Globus pallidus (tissue), 1 donor: ENCODE measurements at regions not wholly inside any gene's neighbourhood (a gene's known extent, or its start where the extent isn't known, plus 50 kb on each side); places are given as distances from the start of the nearest gene placed in this dataset.

Source experiments
- DNase-seq: peaks from one replicate; pipeline ENCODE4 v3.0.0-alpha.2; 2015; ENCODE audit warnings: low spot score

- DNase-seq: no peak
Measured at GRCh38 chr1:191992118-191992517, 166.1 kb upstream of the RGS18 start.

- no peak for DNase-seq
Measured at GRCh38 chr1:191993549-191993948, 164.7 kb upstream of the RGS18 start.

- DNase-seq: no peak
Measured at GRCh38 chr1:192002063-192002462, 156.2 kb upstream of the RGS18 start.

GRCh38 chr1:192003295-192004077 is 154.8 kb upstream of the RGS18 start:
- DNase-seq: no peak

- no peak for DNase-seq
Measured at GRCh38 chr1:192005976-192006375, 152.3 kb upstream of the RGS18 start.

GRCh38 chr1:192008281-192008825 is 149.9 kb upstream of the RGS18 start:
- no peak for DNase-seq

GRCh38 chr1:192010406-192010805 is 147.9 kb upstream of the RGS18 start:
- DNase-seq: no peak

- DNase-seq: no peak
Measured at GRCh38 chr1:192011525-192011924, 146.7 kb upstream of the RGS18 start.

GRCh38 chr1:192022827-192023226 is 135.4 kb upstream of the RGS18 start:
- no peak for DNase-seq

- DNase-seq: no peak
Measured at GRCh38 chr1:192024881-192025280, 133.4 kb upstream of the RGS18 start.

GRCh38 chr1:192038567-192038966 is 119.7 kb upstream of the RGS18 start:
- no peak for DNase-seq

GRCh38 chr1:192045131-192045530 is 113.1 kb upstream of the RGS18 start:
- no peak for DNase-seq

GRCh38 chr1:192053531-192053971 is 104.7 kb upstream of the RGS18 start:
- no peak for DNase-seq

GRCh38 chr1:192057766-192058165 is 100.5 kb upstream of the RGS18 start:
- no peak for DNase-seq

- DNase-seq: no peak
Measured at GRCh38 chr1:192059407-192059806, 98.9 kb upstream of the RGS18 start.

- DNase-seq: no peak
Measured at GRCh38 chr1:192061556-192061955, 96.7 kb upstream of the RGS18 start.

- no peak for DNase-seq
Measured at GRCh38 chr1:192065087-192065486, 93.2 kb upstream of the RGS18 start.

- no peak for DNase-seq
Measured at GRCh38 chr1:192066202-192066601, 92.1 kb upstream of the RGS18 start.

- DNase-seq: no peak
Measured at GRCh38 chr1:192067360-192067759, 90.9 kb upstream of the RGS18 start.

GRCh38 chr1:192070213-192070612 is 88.0 kb upstream of the RGS18 start:
- DNase-seq: no peak

GRCh38 chr1:192080684-192081083 is 77.6 kb upstream of the RGS18 start:
- no peak for DNase-seq

- no peak for DNase-seq
Measured at GRCh38 chr1:192081359-192081758, 76.9 kb upstream of the RGS18 start.

- no peak for DNase-seq
Measured at GRCh38 chr1:192086644-192087043, 71.6 kb upstream of the RGS18 start.

GRCh38 chr1:192087334-192087733 is 70.9 kb upstream of the RGS18 start:
- DNase-seq: no peak
